ENCODE measurements at regions not wholly inside any gene's neighbourhood (a gene's known extent, or its start where the extent isn't known, plus 50 kb on each side); places are given as distances from the start of the nearest gene placed in this dataset.

GRCh38 chr14:76948976-76949375 lies 79.5 kb downstream of the IRF2BPL start:
- DNase-seq = no peak

- DNase-seq = no peak
Measured at GRCh38 chr14:76948213-76948947, 80.1 kb downstream of the IRF2BPL start.

GRCh38 chr14:76947838-76948184 lies 80.7 kb downstream of the IRF2BPL start:
- no peak for DNase-seq

GRCh38 chr14:76947078-76947837 lies 81.2 kb downstream of the IRF2BPL start:
- peak; percentile 94 to 96 for DNase-seq

- DNase-seq = no peak
Measured at GRCh38 chr14:76946753-76947077, 81.8 kb downstream of the IRF2BPL start.

- DNase-seq = no peak
Measured at GRCh38 chr14:76943072-76943471, 85.4 kb downstream of the IRF2BPL start.

- no peak for DNase-seq
Measured at GRCh38 chr14:76941946-76942805, 86.3 kb downstream of the IRF2BPL start.

- no peak for DNase-seq
Measured at GRCh38 chr14:76941544-76941943, 87.0 kb downstream of the IRF2BPL start.

- peak; percentile 80 to 82 for DNase-seq
Measured at GRCh38 chr14:76940021-76940760, 88.3 kb downstream of the IRF2BPL start.

- no peak for DNase-seq
Measured at GRCh38 chr14:76939015-76939742, 89.3 kb downstream of the IRF2BPL start.

- no peak for DNase-seq
Measured at GRCh38 chr14:76938092-76938500, 90.4 kb downstream of the IRF2BPL start.

GRCh38 chr14:76937181-76938091 lies 91.1 kb downstream of the IRF2BPL start:
- peak; percentile 90 to 93 for DNase-seq

GRCh38 chr14:76936483-76936882 lies 92.0 kb downstream of the IRF2BPL start:
- no peak for DNase-seq

GRCh38 chr14:76933515-76933914 lies 95.0 kb downstream of the IRF2BPL start:
- no peak for DNase-seq

- DNase-seq = no peak
Measured at GRCh38 chr14:76931631-76932402, 96.7 kb downstream of the IRF2BPL start.

GRCh38 chr14:76930549-76930948 lies 98.0 kb downstream of the IRF2BPL start:
- no peak for DNase-seq

- DNase-seq = no peak
Measured at GRCh38 chr14:76929927-76930326, 98.6 kb downstream of the IRF2BPL start.

GRCh38 chr14:76927971-76928700 lies 100.4 kb downstream of the IRF2BPL start:
- DNase-seq = no peak

All from right lung (tissue), 2 donors.